ENCODE measurements at regions not wholly inside any gene's neighbourhood (a gene's known extent, or its start where the extent isn't known, plus 50 kb on each side); places are given as distances from the start of the nearest gene placed in this dataset.

GRCh38 chr4:14918336-14918735, 83.9 kb upstream of the CPEB2 start (continued):
- no peak for TF ChIP-seq MAFK (IDR thresholded peaks at IDR 0.05; ENCODE audit: low read depth, low read length)
- no peak for TF ChIP-seq RNF2 (IDR thresholded peaks at IDR 0.05; ENCODE audit: borderline replicate concordance, low read depth, low read length, missing control alignments, poor library complexity, severe bottlenecking)
- TF ChIP-seq CBX5 (IDR thresholded peaks at IDR 0.05; ENCODE audit: low read depth, low read length), result no peak
- no peak for TF ChIP-seq KDM4A (IDR thresholded peaks at IDR 0.05; ENCODE audit: low read depth, low read length, severe bottlenecking)
- TF ChIP-seq HDAC2 (IDR thresholded peaks at IDR 0.05; ENCODE audit: borderline replicate concordance in 1 of 2, low read depth in 2 of 2, low read length in 2 of 2), result no peak
- TF ChIP-seq JUN (IDR thresholded peaks at IDR 0.05; ENCODE audit: low read depth, low read length), result no peak
- TF ChIP-seq POLR2A (IDR thresholded peaks at IDR 0.05; ENCODE audit: control extremely low read depth in 1 of 2, low read depth in 2 of 2, low read length in 2 of 2), result no peak
- TF ChIP-seq CEBPB (IDR thresholded peaks at IDR 0.05; ENCODE audit: low read depth, low read length), result no peak

All from H1 (cell line).